ENCODE measurements at regions not wholly inside any gene's neighbourhood (a gene's known extent, or its start where the extent isn't known, plus 50 kb on each side); places are given as distances from the start of the nearest gene placed in this dataset.

DNA sequence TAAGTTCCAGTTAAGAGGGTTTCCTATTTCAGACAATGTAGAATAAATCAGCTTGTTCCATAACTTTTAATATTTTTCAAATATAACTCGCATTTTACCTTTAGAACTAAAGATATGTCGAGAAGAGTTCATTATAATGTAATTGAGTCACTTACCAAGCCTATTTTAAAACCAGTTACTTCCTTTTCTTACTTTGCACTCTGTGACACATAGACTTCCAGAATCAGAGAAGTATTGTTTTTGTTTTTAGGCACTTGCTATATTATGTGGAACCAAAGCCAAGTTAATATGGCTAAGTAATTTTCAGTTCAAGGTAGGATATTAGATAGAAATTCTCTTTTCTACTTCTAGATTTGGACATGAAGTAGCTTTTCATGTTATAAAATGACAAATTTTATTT lies 182.7 kb upstream of the PRPS1L1 start (continued):
- TF ChIP-seq, protein P1, sequence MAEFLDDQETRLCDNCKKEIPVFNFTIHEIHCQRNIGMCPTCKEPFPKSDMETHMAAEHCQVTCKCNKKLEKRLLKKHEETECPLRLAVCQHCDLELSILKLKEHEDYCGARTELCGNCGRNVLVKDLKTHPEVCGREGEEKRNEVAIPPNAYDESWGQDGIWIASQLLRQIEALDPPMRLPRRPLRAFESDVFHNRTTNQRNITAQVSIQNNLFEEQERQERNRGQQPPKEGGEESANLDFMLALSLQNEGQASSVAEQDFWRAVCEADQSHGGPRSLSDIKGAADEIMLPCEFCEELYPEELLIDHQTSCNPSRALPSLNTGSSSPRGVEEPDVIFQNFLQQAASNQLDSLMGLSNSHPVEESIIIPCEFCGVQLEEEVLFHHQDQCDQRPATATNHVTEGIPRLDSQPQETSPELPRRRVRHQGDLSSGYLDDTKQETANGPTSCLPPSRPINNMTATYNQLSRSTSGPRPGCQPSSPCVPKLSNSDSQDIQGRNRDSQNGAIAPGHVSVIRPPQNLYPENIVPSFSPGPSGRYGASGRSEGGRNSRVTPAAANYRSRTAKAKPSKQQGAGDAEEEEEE (CRISPR knock-in tag; IDR thresholded peaks at IDR 0.05; ENCODE audit: borderline replicate concordance) = no peak
- TF ChIP-seq ZNF598 (CRISPR knock-in tag; IDR thresholded peaks at IDR 0.05; ENCODE audit: borderline replicate concordance) (no peak), SMC3 (IDR thresholded peaks at IDR 0.05; ENCODE audit: low read length) (no peak), CBFB (CRISPR knock-in tag; IDR thresholded peaks at IDR 0.05) (no peak)
- TF ChIP-seq, protein P2, sequence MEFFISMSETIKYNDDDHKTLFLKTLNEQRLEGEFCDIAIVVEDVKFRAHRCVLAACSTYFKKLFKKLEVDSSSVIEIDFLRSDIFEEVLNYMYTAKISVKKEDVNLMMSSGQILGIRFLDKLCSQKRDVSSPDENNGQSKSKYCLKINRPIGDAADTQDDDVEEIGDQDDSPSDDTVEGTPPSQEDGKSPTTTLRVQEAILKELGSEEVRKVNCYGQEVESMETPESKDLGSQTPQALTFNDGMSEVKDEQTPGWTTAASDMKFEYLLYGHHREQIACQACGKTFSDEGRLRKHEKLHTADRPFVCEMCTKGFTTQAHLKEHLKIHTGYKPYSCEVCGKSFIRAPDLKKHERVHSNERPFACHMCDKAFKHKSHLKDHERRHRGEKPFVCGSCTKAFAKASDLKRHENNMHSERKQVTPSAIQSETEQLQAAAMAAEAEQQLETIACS (CRISPR knock-in tag; IDR thresholded peaks at IDR 0.05) = no peak

DNA sequence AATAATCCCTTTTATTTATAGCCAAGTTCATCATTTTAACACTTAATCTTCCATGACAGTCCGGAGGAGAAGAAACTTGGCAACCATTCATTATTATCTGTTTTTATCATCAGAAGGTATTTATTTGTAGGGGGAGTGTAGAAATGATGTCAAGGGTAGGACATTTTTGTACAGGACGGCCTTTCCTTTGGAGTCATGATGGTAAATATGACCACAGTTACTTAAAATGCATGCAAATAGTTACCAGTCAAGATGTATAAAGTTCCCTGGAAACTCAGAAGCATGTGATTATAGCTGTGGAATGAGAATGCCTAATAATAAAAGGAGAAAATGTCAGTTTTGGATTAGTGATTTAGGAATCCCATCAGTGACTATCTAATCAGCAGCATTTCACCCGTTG lies 183.1 kb upstream of the PRPS1L1 start:
- CTCF ChIA-PET (ENCODE audit: low intra/inter-chr PET ratio, low total read pairs) = no interaction called here
- H4K20me1 ChIP-seq (ENCODE audit: insufficient read depth, low read length) = no peaks in the 10 kb centered on the region
- FAIRE-seq (no peak), ATAC-seq (no peak), DNase-seq (ENCODE audit: low spot score) (no peak)
- H3K4me3 ChIP-seq (replicated peaks in 1 of 3; ENCODE audit: insufficient read depth in 1 of 3, low read depth in 2 of 3, low read length in 3 of 3) = no peak overlapping the region
- intact Hi-C loops (cut with micrococcal nuclease; ENCODE audit: unreplicated experiment) = no loop called here
- H3K9ac ChIP-seq (ENCODE audit: insufficient read depth, low read depth, low read length) = no peak overlapping the region
- H3K4me1 ChIP-seq (ENCODE audit: insufficient read depth, low read length) = no peaks in the 10 kb centered on the region
- H3K36me3 ChIP-seq (replicated peaks in 1 of 2; ENCODE audit: control insufficient read depth in 1 of 2, insufficient read depth in 2 of 2, low read length in 2 of 2) = no peaks in the 10 kb centered on the region
- no peak overlapping the region for H3K4me2 ChIP-seq (ENCODE audit: low read depth, low read length)
- H3K9me3 ChIP-seq (ENCODE audit: low read length) = no peaks in the 10 kb centered on the region
- no TSS peak for BruUV-seq (replicated peaks)
- no peak overlapping the region for H3K27ac ChIP-seq (ENCODE audit: extremely low read length, insufficient read depth, low read length)
- POLR2A ChIA-PET = no interaction called here
- H2AFZ ChIP-seq (ENCODE audit: low read length) = no peak overlapping the region
- H3K27me3 ChIP-seq (ENCODE audit: control insufficient read depth in 1 of 2, insufficient read depth in 2 of 2, low read length in 2 of 2) = no peaks in the 10 kb centered on the region
- WGBS (ENCODE audit: low lambda C conversion rate) = 10% methylated on average over 3 of the region's 3 CpGs
- H3K79me2 ChIP-seq (ENCODE audit: insufficient read depth, low read length) = no peaks in the 10 kb centered on the region
- in situ Hi-C loops (cut with HindIII; ENCODE audit: extremely low pct_ligation_motif_present, low pct_unique_long_range_greater_than_20kb) = no loop called here
- TF ChIP-seq HIVEP1 (CRISPR knock-in tag; IDR thresholded peaks at IDR 0.05) (no peak), ZNF260 (CRISPR knock-in tag; IDR thresholded peaks at IDR 0.05; ENCODE audit: borderline replicate concordance, low read depth) (no peak), TBL1XR1 (IDR thresholded peaks at IDR 0.05; ENCODE audit: borderline replicate concordance, low read length, partially characterized antibody) (no peak), EHMT2 (IDR thresholded peaks at IDR 0.05; ENCODE audit: borderline replicate concordance, low read depth, low read length) (no peak), ZNF841 (CRISPR knock-in tag; IDR thresholded peaks at IDR 0.05; ENCODE audit: borderline replicate concordance) (no peak), KAT7 (CRISPR knock-in tag; IDR thresholded peaks at IDR 0.05; ENCODE audit: borderline replicate concordance) (no peak), ZNF354B (CRISPR knock-in tag; IDR thresholded peaks at IDR 0.05) (no peak), MBD4 (IDR thresholded peaks at IDR 0.05; ENCODE audit: borderline replicate concordance, low read length) (no peak)
- TF ChIP-seq, protein P3, sequence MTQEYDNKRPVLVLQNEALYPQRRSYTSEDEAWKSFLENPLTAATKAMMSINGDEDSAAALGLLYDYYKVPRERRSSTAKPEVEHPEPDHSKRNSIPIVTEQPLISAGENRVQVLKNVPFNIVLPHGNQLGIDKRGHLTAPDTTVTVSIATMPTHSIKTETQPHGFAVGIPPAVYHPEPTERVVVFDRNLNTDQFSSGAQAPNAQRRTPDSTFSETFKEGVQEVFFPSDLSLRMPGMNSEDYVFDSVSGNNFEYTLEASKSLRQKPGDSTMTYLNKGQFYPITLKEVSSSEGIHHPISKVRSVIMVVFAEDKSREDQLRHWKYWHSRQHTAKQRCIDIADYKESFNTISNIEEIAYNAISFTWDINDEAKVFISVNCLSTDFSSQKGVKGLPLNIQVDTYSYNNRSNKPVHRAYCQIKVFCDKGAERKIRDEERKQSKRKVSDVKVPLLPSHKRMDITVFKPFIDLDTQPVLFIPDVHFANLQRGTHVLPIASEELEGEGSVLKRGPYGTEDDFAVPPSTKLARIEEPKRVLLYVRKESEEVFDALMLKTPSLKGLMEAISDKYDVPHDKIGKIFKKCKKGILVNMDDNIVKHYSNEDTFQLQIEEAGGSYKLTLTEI (CRISPR knock-in tag; conservative IDR thresholded peaks at IDR 0.05) = no peak
- TF ChIP-seq, protein P4, sequence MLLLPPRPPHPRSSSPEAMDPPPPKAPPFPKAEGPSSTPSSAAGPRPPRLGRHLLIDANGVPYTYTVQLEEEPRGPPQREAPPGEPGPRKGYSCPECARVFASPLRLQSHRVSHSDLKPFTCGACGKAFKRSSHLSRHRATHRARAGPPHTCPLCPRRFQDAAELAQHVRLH (CRISPR knock-in tag; IDR thresholded peaks at IDR 0.05; ENCODE audit: borderline replicate concordance, low read depth) = no peak
- TF ChIP-seq, protein P5, sequence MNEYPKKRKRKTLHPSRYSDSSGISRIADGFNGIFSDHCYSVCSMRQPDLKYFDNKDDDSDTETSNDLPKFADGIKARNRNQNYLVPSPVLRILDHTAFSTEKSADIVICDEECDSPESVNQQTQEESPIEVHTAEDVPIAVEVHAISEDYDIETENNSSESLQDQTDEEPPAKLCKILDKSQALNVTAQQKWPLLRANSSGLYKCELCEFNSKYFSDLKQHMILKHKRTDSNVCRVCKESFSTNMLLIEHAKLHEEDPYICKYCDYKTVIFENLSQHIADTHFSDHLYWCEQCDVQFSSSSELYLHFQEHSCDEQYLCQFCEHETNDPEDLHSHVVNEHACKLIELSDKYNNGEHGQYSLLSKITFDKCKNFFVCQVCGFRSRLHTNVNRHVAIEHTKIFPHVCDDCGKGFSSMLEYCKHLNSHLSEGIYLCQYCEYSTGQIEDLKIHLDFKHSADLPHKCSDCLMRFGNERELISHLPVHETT (CRISPR knock-in tag; conservative IDR thresholded peaks at IDR 0.05) = no peak
